Activated CD8-positive, alpha-beta T cell treated with anti-CD3 and anti-CD28 coated beads for 36 hours (primary cell): ENCODE measurements at regions not wholly inside any gene's neighbourhood (a gene's known extent, or its start where the extent isn't known, plus 50 kb on each side); places are given as distances from the start of the nearest gene placed in this dataset.
"Not testable (repeated sequence)": the region's sequence is repeated elsewhere in the genome, so short reads cannot be mapped to it uniquely, and the experiment has no call there.

ENCODE experiments used
- ATAC-seq: fragments of 200-7000 bp; cut with Tn5 transposase; one replicate; pipeline ENCODE4 v1.10.0; 2021; ENCODE audit warnings: mild to moderate bottlenecking, moderate library complexity
- CTCF ChIA-PET: fragments of 350-600 bp; sonication (Branson Sonifier 250); formaldehyde crosslinking; loops from one replicate; lab custom pipeline; 2021; ENCODE audit warnings: antibody characterized with exemption; lab: Charles Lee
- POLR2A ChIA-PET: fragments of 350-600 bp; sonication (Branson Sonifier 250); formaldehyde crosslinking; loops from one replicate; lab custom pipeline; 2021; ENCODE audit warnings: antibody characterized with exemption; lab: Charles Lee
- DNase-seq: peaks from one replicate; pipeline ENCODE4 v3.0.0-alpha.2; 2020
- H3K27ac Mint-ChIP-seq: one replicate; pipeline ENCODE4 v1.8.0; 2021; ENCODE audit warnings: mild to moderate bottlenecking, mixed read lengths
- H3K27me3 Mint-ChIP-seq: one replicate; pipeline ENCODE4 v1.8.0; 2021; ENCODE audit warnings: mixed read lengths
- H3K36me3 Mint-ChIP-seq: one replicate; pipeline ENCODE4 v1.8.0; 2021; ENCODE audit warnings: low read depth, mixed read lengths
- H3K4me1 Mint-ChIP-seq: one replicate; pipeline ENCODE4 v1.8.0; 2021; ENCODE audit warnings: low read depth, mixed read lengths
- H3K4me3 Mint-ChIP-seq: one replicate; pipeline ENCODE4 v1.8.0; 2021; ENCODE audit warnings: mild to moderate bottlenecking, moderate library complexity, mixed read lengths
- H3K9me3 Mint-ChIP-seq: one replicate; pipeline ENCODE4 v1.8.0; 2021; ENCODE audit warnings: mixed read lengths
- intact Hi-C: fragments of 100-400 bp; cut with micrococcal nuclease; formaldehyde crosslinking; loops from one replicate; pipeline ENCODE4 v1.10.0; 2022
- TF ChIP-seq, protein P1 (sequence below): fragments of 200-600 bp; IDR thresholded peaks from one replicate; pipeline ENCODE4 v1.8.0; 2022; ENCODE audit warnings: antibody characterized with exemption, mild to moderate bottlenecking

DNA sequence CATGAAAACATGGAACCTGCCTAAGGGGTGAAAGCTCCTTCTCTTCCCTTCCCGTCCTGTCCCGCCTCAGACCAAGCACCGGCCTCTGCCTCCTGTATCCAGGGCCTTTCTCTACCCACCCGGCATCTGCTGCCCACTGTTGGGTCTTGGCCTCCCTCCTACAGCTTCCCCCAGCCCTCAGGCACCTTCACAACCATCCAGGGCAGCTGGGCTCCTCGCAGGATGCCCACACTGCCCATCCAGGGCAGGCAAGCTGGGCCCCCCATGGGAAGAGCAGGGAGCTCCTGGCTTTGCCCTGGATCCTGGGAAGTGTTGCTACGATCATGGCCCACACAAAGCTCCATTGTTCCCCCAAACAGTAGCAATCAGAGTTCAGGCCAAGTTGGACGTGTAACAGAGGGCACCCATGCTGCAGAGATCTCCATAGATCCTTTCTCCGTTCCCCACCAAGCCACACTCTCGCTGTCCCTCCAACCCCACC is 206.6 kb downstream of the NDUFA10 start:
- TF ChIP-seq, protein P1, sequence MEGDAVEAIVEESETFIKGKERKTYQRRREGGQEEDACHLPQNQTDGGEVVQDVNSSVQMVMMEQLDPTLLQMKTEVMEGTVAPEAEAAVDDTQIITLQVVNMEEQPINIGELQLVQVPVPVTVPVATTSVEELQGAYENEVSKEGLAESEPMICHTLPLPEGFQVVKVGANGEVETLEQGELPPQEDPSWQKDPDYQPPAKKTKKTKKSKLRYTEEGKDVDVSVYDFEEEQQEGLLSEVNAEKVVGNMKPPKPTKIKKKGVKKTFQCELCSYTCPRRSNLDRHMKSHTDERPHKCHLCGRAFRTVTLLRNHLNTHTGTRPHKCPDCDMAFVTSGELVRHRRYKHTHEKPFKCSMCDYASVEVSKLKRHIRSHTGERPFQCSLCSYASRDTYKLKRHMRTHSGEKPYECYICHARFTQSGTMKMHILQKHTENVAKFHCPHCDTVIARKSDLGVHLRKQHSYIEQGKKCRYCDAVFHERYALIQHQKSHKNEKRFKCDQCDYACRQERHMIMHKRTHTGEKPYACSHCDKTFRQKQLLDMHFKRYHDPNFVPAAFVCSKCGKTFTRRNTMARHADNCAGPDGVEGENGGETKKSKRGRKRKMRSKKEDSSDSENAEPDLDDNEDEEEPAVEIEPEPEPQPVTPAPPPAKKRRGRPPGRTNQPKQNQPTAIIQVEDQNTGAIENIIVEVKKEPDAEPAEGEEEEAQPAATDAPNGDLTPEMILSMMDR: no peak
- H3K27ac Mint-ChIP-seq: no peak overlapping the region

DNA sequence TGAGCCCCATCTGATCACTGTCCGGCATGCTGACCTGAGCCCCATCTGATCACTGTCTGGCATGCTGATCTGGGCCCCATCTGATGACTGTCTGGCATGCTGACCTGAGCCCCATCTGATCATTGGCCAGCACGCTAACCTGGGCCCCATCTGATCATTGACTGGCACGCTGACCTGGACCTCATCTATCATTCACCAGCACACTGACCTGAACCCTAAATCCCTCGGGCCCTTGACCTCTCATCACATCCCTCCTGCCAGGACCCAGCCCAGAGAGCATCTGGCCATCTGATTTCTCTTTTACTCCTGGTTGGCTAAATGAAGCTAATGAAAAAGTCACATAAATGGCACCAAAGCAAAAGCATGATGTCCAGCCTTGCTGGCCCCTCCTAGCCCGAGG is 207.1 kb downstream of the NDUFA10 start:
- intact Hi-C loops: no loop called here
- ATAC-seq (no peak), DNase-seq (no peak)
- ChIA-PET CTCF (no interaction called here), POLR2A (no interaction called here)
- Mint-ChIP-seq H3K4me1 (no peaks in the 10 kb centered on the region), H3K4me3 (no peak overlapping the region), H3K36me3 (no peaks in the 10 kb centered on the region), H3K27ac (no peak overlapping the region), H3K27me3 (peaks cover 3% of the 10 kb centered on the region), H3K9me3 (no peaks in the 10 kb centered on the region)
- TF ChIP-seq, protein P1: no peak

More for the DNA sequence above, 206.6 kb downstream of the NDUFA10 start:
- Mint-ChIP-seq H3K27me3 (peaks cover 3% of the 10 kb centered on the region), H3K4me1 (no peaks in the 10 kb centered on the region), H3K9me3 (no peaks in the 10 kb centered on the region), H3K4me3 (no peak overlapping the region), H3K36me3 (no peaks in the 10 kb centered on the region)
- DNase-seq (no peak), ATAC-seq (no peak)
- ChIA-PET POLR2A (no interaction called here), CTCF (no interaction called here)
- intact Hi-C loops: no loop called here

DNA sequence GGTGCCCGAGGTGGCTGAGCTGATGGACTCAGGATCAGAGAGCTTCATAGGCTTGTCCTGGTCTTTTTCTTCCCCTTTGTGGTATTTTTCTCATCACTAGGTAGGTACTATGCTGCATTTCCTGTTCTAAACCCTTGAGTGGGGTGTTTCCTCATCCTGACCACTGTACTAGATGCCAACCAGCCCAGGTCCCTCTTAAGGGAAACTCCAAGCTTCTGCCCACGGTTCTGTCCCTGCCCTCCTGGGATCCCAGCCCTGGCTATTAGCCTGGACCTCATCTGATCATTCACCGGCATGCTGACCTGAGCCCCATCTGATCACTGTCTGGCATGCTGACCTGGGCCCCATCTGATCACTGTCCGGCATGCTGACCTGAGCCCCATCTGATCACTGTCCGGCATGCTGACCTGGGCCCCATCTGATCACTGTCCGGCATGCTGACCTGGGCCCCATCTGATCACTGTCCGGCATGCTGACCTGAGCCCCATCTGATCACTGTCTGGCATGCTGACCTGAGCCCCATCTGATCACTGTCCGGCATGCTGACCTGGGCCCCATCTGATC is 207.6 kb downstream of the NDUFA10 start:
- POLR2A ChIA-PET, H3K36me3 Mint-ChIP-seq, H3K4me3 Mint-ChIP-seq, intact Hi-C loops, ATAC-seq, DNase-seq, CTCF ChIA-PET, H3K27ac Mint-ChIP-seq, H3K27me3 Mint-ChIP-seq, H3K9me3 Mint-ChIP-seq, H3K4me1 Mint-ChIP-seq: not testable (repeated sequence)

DNA sequence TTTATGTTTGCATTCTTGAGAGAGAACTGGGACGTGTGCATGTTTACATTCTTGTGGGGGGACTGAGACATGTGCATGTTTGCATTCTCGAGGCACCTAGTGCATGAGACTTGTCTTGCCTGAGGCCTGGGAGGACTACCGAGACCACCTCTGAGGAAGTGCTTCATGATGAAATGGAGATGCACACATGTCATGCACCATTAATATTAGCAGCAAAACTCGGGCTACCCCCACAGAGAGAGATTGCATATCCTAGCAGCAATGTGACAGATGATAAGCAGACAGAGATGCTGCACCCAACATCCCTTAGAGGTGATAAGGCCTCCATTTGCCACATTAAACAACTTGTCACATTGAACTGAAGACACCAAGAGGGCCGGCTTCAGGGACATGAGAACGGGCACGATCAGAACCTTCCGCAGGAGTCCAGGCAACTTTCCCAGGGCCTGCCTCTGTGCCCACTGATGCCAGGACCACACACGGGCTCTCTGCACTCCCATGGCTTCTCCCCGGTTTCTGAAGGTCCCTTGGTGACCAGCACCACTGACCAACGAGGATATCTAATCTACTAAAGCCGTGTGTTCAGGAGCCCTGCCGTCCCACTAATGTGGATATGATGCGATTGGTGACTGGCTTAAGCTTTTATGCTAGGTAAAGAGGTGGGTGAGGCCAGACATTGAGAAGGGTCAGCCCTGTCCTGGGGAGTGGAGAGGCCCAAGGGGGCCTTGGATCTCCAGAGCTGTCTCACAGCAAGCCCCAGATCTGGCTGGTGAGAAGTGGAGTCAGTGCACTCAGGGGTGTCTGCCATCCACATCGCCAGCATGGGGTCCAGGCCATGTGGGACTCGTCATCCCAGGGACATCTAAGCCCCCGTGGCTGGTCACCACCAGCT is 208.3 kb downstream of the NDUFA10 start:
- H3K4me3 Mint-ChIP-seq: no peak overlapping the region
- DNase-seq (no peak), ATAC-seq (no peak)
- no peaks in the 10 kb centered on the region for H3K27me3 Mint-ChIP-seq
- H3K27ac Mint-ChIP-seq: no peak overlapping the region
- no peaks in the 10 kb centered on the region for H3K36me3 Mint-ChIP-seq
- TF ChIP-seq, protein P1: no peak
- CTCF ChIA-PET: no interaction called here
- no peaks in the 10 kb centered on the region for H3K4me1 Mint-ChIP-seq
- POLR2A ChIA-PET: no interaction called here
- intact Hi-C loops: no loop called here
- no peaks in the 10 kb centered on the region for H3K9me3 Mint-ChIP-seq

DNA sequence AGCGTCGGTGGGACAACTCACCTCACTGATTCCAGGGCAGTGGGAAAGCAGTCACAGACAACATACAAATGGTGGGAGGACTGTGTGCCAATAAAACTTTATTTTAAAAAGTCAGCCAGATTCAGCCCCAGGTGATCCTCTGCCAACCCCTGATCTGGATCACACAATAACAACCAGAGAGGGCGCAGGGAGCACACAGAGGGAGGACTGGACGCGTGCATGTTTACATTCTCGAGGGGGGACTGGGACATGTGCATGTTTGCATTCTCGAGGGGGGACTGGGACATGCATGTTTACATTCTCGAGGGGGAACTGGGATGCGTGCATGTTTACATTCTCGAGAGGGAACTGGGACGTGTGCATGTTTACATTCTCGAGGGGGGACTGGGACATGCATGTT is 209.5 kb downstream of the NDUFA10 start:
- H3K27me3 Mint-ChIP-seq: no peaks in the 10 kb centered on the region
- H3K9me3 Mint-ChIP-seq: no peaks in the 10 kb centered on the region
- H3K4me3 Mint-ChIP-seq: no peak overlapping the region
- ATAC-seq (no peak), DNase-seq (no peak)
- TF ChIP-seq, protein P1: no peak
- intact Hi-C loops: no loop called here
- no peak overlapping the region for H3K27ac Mint-ChIP-seq
- H3K4me1 Mint-ChIP-seq: no peaks in the 10 kb centered on the region
- H3K36me3 Mint-ChIP-seq: no peaks in the 10 kb centered on the region
- CTCF ChIA-PET: no interaction called here
- POLR2A ChIA-PET: no interaction called here
